Fibroblast of mammary gland (primary cell): ENCODE measurements at regions not wholly inside any gene's neighbourhood (a gene's known extent, or its start where the extent isn't known, plus 50 kb on each side); places are given as distances from the start of the nearest gene placed in this dataset.

Source experiments
- DNase-seq: peaks from one replicate; pipeline ENCODE4 v3.0.0-alpha.2; 2010; ENCODE audit warnings: low read depth
- H3K4me3 ChIP-seq: 2 replicates; pipeline ENCODE4 v1.5.1; 2011; ENCODE audit warnings: low read depth, mild to moderate bottlenecking, low read length, moderate library complexity; ENCODE audit not compliant: control insufficient read depth
- CTCF ChIP-seq: conservative IDR thresholded peaks from 2 replicates; pipeline ENCODE4 v1.5.1; 2011; ENCODE audit warnings: low read depth, low read length, inconsistent platforms; ENCODE audit not compliant: control insufficient read depth, insufficient read depth

GRCh38 chr6:164128101-164128500, 713.6 kb downstream of the QKI start:
- TF ChIP-seq CTCF: no peak
- DNase-seq: no peak
- no peak overlapping the region for H3K4me3 ChIP-seq

- no peak for DNase-seq
- TF ChIP-seq CTCF: no peak
- no peak overlapping the region for H3K4me3 ChIP-seq
These were observed 710.5 kb downstream of the QKI start for GRCh38 chr6:164124986-164125385.

GRCh38 chr6:164124473-164124872, 710.0 kb downstream of the QKI start:
- no peak for TF ChIP-seq CTCF
- no peak overlapping the region for H3K4me3 ChIP-seq
- DNase-seq: no peak

- no peak for DNase-seq
- no peak overlapping the region for H3K4me3 ChIP-seq
- no peak for TF ChIP-seq CTCF
These were observed 707.6 kb downstream of the QKI start for GRCh38 chr6:164122109-164122508.

GRCh38 chr6:164121527-164121926, 707.0 kb downstream of the QKI start:
- no peak for TF ChIP-seq CTCF

GRCh38 chr6:164114651-164115050, 700.1 kb downstream of the QKI start:
- H3K4me3 ChIP-seq: no peak overlapping the region
- DNase-seq: no peak
- no peak for TF ChIP-seq CTCF

More at GRCh38 chr6:164121527-164121926, 707.0 kb downstream of the QKI start:
- no peak for DNase-seq
- no peak overlapping the region for H3K4me3 ChIP-seq

GRCh38 chr6:164114051-164114450, 699.5 kb downstream of the QKI start:
- H3K4me3 ChIP-seq: no peak overlapping the region
- TF ChIP-seq CTCF: no peak
- DNase-seq: no peak
